ENCODE measurements at regions not wholly inside any gene's neighbourhood (a gene's known extent, or its start where the extent isn't known, plus 50 kb on each side); places are given as distances from the start of the nearest gene placed in this dataset.

DNA sequence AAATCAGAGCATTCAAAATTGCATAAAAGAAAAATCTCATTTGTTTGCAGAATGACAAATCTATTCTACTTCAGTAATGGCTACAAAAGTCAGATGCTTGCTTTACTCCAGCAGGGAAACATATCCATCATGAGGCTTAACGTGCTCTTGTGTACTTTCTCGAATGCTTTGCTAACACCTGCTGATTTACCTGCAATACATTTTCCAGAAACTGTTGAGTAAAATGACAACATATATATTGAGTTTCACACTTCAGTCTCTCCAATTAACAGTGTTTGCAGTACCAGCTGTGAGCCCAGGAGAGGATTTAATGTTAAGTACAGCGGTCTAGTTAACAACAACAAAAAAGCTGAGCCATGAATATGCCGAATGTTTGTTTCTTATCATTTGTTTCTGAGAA is 391.5 kb upstream of the SMC2 start:
- ATAC-seq (no peak), DNase-seq (no peak)
- intact Hi-C loops (cut with DNase I) = no loop called here

DNA sequence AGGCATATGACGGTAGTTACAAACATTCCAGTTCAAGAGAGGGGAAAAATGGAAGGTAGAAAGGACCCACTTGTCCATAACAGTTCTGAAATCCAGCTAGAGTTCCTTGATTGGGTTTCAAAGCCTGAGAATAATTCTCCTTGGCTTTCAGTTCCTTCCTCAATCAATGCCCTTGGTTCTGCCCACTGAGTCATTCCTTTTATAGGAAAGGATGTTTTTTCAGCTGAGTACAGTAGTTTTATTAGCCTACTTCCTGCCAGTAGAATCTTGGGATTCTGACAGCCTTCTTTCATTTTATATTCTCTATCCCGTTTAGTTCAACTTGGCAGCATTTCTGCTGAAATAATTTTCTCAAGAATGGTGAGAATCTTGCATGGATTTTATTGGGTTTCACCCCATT is 386.9 kb upstream of the SMC2 start:
- intact Hi-C loops (cut with DNase I) = no loop called here
- DNase-seq (no peak), ATAC-seq (no peak)

DNA sequence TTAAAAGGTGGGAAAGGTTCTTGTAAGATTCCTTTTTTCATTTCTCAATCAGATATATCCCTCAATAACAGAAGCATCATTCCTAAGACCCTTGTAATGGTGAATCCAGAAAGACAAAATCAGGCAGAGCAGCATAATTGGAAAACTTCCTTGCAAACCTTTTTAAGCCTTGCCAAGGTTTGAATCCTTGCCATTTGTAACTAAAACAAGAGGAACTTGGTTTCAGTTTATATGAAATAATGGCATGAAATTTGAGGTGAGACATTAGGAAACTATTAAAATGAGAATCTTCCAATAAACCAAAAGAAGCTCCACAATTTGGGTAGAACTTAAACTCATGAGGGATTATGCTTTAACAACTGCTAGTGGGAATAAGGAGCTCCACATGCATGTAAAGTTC is 384.7 kb upstream of the SMC2 start:
- ATAC-seq (no peak), DNase-seq (no peak)
- intact Hi-C loops (cut with DNase I) = no loop called here

DNA sequence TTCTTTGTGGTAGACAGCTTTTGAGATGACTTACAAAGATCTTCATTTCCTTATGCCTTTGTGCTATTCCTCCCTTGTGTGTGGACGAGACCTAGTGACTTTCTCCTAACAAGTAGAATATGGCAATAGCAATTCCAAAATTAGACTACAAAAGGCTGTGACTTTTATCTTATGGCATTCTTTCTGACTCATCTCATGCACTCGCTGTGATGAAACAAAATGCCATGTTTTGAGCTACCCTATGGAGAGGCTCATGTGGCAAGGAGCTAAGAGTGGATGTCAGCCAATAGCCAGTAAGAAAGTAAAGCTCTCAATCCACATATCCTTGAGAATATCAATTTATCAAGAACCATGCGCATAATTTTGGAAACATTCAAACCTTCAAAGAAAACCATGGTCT is 380.5 kb upstream of the SMC2 start:
- intact Hi-C loops (cut with DNase I) = no loop called here
- DNase-seq = no peak
- ATAC-seq = no peak

DNA sequence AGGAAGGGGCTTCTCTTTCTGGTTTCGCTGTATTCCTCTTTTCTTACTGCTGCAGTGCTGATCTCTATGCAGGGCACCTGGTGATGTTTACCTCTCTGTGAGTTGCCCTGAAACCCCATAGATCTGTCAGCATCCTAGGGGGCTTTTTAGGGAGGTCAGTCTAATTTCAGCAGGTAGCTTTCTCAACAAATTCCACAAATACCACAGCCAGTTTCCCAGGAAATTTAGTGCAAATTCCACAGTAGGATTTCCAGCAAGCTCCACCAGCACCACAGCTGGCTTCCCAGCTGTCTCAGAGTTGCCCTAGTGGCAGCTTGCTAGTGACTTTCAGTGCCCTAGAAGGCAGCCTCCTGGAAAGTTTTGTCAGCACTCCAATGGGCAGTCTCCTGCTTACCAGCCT is 379.1 kb upstream of the SMC2 start:
- intact Hi-C loops (cut with DNase I) = no loop called here
- ATAC-seq = no peak
- no peak for DNase-seq

DNA sequence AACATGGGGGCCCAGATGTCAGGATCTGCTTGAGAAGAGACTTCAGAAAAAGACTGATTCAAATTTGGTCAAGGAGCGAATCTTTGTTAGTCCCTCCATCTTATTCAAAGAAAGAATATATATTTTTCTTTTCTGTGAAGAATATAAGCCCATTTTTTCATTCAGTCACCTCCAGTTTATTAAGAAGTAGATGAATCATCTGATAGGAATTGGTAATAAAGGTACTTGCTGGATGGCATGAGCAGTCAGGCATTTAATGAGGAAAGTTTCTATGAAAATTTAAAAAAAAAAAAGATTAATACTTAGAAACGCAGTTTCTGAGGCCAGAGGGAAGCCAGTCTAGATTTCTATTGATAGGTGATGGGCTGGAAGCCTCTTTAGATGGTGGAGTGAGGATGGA is 373.1 kb upstream of the SMC2 start:
- no peak for DNase-seq
- no peak for ATAC-seq
- intact Hi-C loops (cut with DNase I) = no loop called here

DNA sequence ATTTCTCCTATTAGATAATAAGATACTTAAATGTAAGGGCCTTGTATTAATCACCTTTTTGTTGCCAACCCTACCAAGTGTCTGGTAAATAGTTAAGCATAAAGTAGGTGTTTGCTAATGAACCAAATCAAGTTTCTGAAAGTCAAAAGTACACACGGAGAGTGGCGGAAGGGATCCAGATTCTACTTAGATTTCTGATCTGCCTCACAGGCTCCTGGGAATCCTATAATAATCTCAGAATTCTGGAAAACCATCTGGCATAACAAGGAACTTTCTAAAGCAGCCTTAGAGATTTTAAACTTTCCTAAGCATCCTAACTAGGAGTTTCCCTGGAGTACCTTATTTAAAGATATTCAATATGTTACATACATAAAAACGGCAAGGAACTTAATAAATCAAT is 363.2 kb upstream of the SMC2 start:
- DNase-seq = no peak
- ATAC-seq = no peak
- intact Hi-C loops (cut with DNase I) = no loop called here

DNA sequence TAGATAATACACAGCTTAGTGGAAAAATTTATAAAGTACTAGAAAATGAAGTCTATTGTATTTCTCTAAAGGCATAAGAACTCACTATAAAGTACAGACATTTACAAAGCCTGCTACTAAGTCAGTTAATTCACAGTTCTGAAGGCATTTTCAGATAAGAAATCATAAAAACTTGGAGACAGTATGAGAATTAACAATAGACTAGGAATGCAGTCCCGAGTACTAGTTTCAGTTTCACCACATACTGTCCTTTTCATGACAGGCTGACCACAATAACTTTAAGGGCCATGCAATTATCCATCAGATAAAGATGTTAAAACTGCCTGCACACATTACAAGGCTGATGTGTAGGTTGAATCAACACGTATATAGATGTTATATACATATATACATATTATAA is 362.6 kb upstream of the SMC2 start:
- no peak for DNase-seq
- ATAC-seq = no peak
- intact Hi-C loops (cut with DNase I) = no loop called here

DNA sequence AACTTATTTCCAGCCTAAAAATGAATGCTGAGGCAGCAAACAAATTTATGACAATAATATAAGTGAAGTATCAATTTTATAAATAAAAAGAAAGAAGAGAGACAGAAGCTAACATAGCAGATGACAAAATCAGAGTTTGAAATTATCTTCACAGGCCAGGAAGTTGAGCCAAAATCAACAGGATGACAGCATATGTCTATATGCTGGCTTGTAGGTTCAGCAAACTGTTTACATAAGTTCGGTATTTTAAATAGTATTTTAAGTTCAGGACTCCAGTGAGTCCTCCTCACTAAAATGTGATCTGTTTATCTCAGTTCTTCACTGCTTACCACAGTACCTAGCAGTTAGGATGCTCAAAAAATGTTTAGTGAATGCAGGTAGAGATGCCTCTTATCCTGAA is 359.6 kb upstream of the SMC2 start:
- DNase-seq (no peak), ATAC-seq (no peak)
- intact Hi-C loops (cut with DNase I) = no loop called here

DNA sequence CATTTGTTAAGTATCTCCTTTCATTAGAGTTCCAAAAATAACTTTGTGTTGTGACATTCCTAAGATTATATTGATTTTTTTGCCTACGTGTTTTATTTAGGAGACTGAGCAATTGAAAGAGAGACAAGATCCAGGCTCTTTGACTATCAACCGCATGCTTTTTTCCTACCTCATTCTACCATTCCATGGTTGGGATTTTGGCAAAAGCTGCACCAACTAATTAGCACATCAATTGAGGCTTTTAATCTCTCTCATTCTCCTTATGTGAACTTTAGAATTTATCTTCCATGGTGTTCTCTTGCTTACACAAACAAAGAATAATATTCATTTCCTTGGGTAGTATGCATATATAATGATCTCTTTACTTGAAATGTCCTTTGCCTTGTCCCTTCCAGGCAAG is 338.7 kb upstream of the SMC2 start:
- DNase-seq (no peak), ATAC-seq (no peak)
- intact Hi-C loops (cut with DNase I) = no loop called here

DNA sequence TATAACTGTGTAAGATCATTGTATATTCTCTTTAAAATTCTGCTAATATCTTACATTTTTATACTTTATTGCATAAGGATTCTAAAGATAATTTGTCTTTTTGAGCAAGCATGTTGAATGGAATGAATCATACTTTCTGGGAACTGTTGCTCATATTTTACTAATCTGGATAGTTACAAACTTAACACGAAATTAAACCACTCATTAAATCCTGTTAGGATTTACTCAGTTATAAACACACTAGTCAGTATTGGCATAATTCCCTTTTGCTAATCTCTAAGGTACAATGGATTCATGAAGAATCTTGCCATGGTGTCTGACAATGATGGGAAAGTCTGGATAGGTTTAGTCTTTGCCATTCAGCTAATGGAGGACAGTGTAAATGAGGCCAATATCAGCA is 338.1 kb upstream of the SMC2 start:
- DNase-seq (no peak), ATAC-seq (peak in 1 of 2 donors; percentile 69)
- intact Hi-C loops (cut with DNase I) = no loop called here

DNA sequence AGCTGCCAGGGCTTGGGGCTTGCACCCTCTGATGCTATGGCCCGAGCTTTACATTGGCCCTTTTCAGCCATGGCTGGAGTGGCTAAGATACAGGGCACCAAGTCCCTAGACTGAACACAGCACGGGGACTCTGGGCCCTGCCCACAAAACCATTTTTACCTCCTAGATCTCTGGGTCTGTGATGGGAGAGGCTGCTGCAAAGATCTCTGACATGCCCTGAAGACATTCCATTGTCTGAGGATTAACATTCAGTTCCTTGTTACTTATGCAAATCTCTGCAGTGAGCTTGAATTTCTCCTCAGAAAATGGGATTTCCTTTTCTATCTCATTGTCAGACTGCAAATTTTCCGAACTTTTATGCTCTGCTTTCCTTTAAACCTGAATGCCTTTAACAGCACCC is 337.0 kb upstream of the SMC2 start:
- ATAC-seq = no peak
- intact Hi-C loops (cut with DNase I) = no loop called here
- DNase-seq = no peak

DNA sequence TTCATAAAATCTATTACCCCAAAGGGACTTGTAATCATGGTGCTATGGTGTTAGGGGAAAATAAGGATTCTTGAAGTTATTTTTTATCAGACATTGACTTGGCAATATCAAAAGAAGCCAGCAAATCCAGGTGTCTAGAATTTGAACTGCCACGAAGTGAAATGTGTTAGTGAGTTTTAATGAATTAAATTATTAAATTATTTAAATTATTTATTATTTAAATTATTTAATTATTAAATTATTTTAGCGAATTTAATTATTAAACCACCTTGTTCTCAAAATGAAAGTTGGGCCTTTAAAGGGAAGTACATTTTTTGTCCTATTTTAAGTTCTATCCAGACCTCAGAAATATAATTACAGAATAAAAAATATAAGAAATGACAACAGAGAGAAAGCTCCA is 332.6 kb upstream of the SMC2 start:
- no peak for DNase-seq
- no peak for ATAC-seq
- intact Hi-C loops (cut with DNase I) = no loop called here

DNA sequence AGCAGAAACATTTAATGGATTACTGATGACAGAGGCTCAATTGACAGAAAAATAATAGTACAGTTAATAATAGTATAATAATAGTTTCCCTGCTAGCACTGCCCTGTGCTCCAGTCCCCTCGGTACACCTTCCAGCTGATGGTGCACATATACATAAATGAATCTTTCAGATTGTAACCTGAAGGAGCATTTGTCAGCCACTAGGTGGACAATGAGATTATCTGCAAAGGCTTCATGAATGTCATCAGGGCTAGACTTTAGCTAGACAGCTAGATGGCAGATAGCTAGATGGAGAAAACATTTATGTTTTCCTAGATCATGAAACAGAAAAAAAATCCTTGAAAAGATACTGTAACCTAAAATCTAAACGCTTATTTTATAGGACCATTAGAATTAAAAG is 304.4 kb upstream of the SMC2 start:
- intact Hi-C loops (cut with DNase I) = no loop called here
- no peak for ATAC-seq
- no peak for DNase-seq

DNA sequence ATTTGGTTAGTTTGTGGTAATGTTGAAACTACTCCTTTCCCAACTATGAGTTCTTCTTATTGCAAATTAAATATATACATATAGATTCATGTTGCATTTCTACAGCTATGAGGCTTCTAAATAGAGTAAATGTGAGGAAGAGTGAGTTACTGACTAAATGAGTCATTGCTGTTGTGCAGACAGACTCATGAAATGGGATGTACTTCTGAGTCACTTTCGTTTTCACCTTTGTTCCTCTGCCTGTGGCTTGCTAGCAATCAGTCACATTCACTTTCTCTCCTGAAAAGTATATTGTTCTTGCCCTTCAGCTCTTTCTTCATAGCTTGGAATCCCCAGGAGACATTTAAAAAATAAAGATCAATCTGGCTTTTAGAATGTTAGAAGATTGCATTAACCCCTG is 295.5 kb upstream of the SMC2 start:
- DNase-seq = no peak
- intact Hi-C loops (cut with DNase I) = no loop called here
- peak in 1 of 2 donors; percentile 72 for ATAC-seq

DNA sequence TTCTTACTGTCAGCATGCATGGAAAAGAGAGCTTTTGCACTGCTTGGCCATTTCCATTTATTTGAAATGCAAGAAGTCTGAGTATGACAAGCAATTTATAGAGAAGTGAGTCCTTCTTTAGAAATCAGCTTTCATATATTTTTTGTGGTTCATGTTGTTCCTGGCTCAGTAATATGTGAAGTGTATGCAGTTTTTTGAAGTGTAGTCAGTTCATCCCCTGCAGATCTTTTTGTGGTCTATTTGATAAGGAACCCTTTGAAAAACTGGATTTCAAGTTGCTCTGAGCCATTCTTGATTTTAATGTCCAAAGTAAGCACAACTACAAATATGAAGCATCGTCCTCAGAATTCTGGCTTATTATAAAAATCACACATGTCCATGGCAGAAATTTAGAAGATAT is 294.1 kb upstream of the SMC2 start:
- ATAC-seq (no peak), DNase-seq (no peak)
- intact Hi-C loops (cut with DNase I) = no loop called here

DNA sequence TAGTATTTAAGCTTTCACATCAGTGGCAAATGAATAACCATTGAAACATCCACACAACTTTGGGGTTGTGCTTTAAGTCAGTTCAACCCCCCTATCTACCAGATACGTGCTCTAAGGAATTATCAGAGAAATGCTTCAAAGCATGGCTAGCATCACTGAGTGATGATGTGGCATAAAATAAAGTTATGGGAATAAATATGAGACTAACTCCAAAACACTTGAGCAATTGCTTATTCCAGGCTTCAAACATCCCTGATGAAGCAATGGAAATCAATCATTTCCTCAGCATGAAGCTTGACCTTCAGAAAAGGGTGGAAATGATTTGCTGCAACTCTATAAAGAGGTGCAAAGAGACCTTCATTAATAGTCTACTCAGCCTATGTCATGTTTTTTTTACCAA is 292.0 kb upstream of the SMC2 start:
- peak in 1 of 2 donors; percentile 46 for ATAC-seq
- DNase-seq = no peak
- intact Hi-C loops (cut with DNase I) = no loop called here

DNA sequence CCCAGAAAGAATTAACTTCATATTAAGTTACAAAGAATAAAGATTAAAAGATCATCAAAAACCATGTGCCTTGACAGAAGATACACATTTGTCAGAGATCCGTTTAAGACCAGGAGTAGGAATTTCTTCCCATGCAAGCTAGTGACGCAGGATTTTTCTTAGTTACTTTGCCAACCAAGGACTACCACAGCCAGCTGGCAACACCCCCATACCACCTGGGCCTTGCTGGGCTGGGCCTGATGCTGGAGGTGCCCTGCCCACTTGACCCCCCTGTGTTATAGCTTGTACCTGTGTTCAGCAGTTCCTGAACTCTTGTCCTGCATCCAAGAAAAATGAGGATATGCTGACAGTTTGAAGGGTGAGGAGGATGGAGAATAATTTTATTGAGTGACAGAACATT is 290.9 kb upstream of the SMC2 start:
- DNase-seq (no peak), ATAC-seq (peak in 1 of 2 donors; percentile 72)
- intact Hi-C loops (cut with DNase I) = no loop called here

DNA sequence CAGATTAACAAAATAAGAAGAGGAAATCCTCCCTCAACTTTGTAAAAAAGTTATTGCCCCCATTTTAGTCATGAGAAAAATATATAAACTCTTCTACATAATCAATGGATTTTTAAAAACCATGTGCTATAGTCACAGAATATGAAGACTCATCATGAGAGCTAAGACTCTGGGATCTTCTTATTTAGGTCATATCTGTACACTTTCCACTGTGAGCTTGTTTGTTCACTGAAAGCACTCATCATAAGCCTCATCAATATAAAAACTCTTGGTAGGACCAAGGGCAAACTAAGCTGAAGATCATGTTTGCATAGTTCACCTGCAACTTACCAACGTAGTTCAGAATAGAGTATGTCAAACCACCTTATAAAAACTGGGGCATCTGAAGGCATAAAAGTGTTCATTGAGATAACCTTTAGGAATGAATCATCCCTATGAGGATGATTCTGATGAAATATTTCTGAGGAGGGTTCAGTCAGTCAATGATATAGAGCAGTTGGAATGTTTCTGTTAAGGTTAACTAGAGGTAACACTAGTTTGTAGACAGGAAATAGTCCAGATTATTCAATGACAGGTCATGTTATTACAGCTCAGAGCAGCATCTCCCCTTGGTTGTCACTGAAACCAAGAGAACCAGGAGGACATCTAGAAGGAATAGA is 289.9 kb upstream of the SMC2 start:
- peak in 1 of 2 donors; percentile 88 for ATAC-seq
- intact Hi-C loops (cut with DNase I) = no loop called here

DNA sequence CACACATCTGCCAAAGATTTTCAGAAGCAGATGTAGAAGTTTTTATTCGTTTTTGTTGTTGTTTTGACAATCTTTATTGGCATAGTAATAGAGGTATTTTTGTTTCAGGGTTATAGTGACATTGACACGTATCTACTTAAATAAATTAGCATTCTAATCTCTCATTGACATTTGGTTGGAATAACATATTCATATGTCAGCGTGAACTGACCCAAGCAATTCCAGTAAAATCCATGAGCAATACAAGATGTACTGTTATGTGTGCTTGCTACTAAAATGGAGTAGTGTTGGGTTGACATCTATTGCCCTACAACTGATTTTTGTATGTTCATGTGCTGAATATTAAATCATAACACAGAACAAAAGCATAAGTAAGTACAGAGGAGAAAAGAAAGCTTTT is 284.4 kb upstream of the SMC2 start:
- intact Hi-C loops (cut with DNase I) = no loop called here
- no peak for DNase-seq
- ATAC-seq = no peak

More for the DNA sequence above, 289.9 kb upstream of the SMC2 start:
- no peak for DNase-seq

DNA sequence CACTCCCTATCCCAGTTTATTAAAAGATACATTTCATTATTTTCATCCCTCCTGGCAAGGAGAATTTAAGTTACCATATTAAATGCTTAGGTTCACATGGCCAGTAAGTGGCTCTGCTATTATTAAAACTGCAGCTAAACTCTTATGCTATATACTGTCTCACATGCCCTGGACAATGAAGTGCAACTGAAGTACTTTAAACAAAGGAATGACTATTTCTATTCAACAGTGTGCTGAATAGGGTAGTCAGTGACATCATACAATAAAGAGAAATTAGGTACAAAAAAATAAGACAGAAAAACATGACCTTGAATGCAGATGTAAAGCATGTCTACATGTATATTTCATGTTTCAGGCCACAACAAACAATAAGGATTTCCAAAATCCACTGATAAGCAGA is 282.6 kb upstream of the SMC2 start:
- DNase-seq = no peak
- ATAC-seq = no peak
- intact Hi-C loops (cut with DNase I) = no loop called here

DNA sequence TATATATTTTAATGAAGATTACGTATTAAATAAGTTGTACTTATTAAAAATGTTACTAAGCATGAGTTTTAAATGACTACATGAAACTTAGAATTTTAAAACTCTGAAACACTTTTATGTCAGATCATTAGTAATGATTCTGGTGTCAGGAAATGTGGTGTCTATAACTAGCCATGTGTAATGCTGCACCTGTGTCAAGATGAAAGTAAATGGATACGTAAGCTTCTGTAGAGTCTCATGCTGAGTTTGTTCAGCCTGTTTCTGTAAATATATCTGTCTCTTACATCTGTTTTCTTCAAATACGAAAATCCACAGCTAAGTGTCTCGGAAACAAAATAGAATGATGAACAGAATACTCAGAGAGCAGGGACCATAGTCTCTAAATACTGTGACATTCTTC is 278.0 kb upstream of the SMC2 start:
- intact Hi-C loops (cut with DNase I) = no loop called here
- DNase-seq (no peak), ATAC-seq (no peak)

Measured in left cardiac atrium (tissue), 4 donors.